BLaER1 (cell line): ENCODE measurements at regions not wholly inside any gene's neighbourhood (a gene's known extent, or its start where the extent isn't known, plus 50 kb on each side); places are given as distances from the start of the nearest gene placed in this dataset.

ENCODE experiments used
- H3K27ac ChIP-seq: shearing (Covaris generic); formaldehyde crosslinking; 2 replicates; pipeline ENCODE4 v1.8.1; 2022
- H3K27me3 ChIP-seq: shearing (Covaris generic); formaldehyde crosslinking; 2 replicates; pipeline ENCODE4 v1.8.1; 2022
- H3K36me3 ChIP-seq: shearing (Covaris generic); formaldehyde crosslinking; 2 replicates; pipeline ENCODE4 v1.8.1; 2022
- H3K4me1 ChIP-seq: shearing (Covaris generic); formaldehyde crosslinking; 2 replicates; pipeline ENCODE4 v1.8.1; 2022
- H3K4me2 ChIP-seq: shearing (Covaris generic); formaldehyde crosslinking; 2 replicates; pipeline ENCODE4 v1.8.1; 2022
- H3K4me3 ChIP-seq: shearing (Covaris generic); formaldehyde crosslinking; 2 replicates; pipeline ENCODE4 v1.8.1; 2022
- H3K9ac ChIP-seq: shearing (Covaris generic); formaldehyde crosslinking; 2 replicates; pipeline ENCODE4 v1.8.1; 2022
- H3K9me3 ChIP-seq: shearing (Covaris generic); formaldehyde crosslinking; 2 replicates; pipeline ENCODE4 v1.8.1; 2022
- H4K20me1 ChIP-seq: shearing (Covaris generic); formaldehyde crosslinking; 2 replicates; pipeline ENCODE4 v1.8.1; 2022
- Cebpa-rat ChIP-seq: shearing (Covaris generic); IDR thresholded peaks from 2 replicates; pipeline ENCODE4 v1.8.1; 2022

DNA sequence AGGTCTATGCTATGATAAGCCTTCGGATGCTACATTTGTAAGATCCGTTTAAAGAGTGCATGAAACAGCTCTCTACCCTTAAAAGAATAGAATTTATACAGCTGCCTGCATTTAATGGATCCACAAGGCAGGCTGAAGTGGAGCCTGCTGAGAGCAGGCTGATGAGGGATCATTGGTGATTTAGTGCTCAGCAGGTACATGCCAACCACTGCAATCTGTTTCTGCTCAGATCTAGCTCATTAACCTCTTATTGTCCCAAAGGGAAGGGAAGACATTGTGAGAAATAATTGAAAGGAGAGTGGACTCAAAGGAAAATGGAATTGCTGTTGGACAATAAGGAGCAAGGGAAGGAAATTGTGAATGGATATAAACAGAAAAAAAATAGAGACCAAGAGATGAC lies 822.6 kb downstream of the TRIB2 start:
- Histone ChIP-seq H3K4me2 (no peak overlapping the region), H3K9ac (no peak overlapping the region), H3K27ac (no peak overlapping the region), H4K20me1 (no peaks in the 10 kb centered on the region), H3K4me3 (no peak overlapping the region), H3K9me3 (no peaks in the 10 kb centered on the region), H3K36me3 (no peaks in the 10 kb centered on the region), H3K4me1 (no peaks in the 10 kb centered on the region), H3K27me3 (no peaks in the 10 kb centered on the region; the same call in 1 of the 2 replicates)
- no peak for TF ChIP-seq Cebpa-rat

DNA sequence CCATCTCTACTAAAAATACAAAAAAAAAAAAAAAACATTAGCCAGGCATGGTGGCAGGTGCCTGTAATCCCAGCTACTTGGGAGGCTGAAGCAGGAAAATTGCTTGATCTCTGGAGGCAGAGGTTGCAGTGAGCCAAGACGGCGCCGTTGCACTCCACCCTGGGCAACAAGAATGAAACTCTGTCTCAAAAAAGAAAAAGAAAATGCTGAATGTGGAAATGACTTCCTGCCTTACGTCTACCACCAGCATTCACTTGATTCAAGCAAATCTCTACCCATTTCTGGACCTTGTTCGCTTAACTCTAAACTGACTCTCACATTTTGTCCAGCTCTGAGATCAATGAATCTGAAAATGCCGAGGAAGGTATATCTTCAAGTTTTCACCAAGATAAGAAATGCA lies 825.3 kb downstream of the TRIB2 start:
- no peak overlapping the region for H3K4me3 ChIP-seq
- no peaks in the 10 kb centered on the region for H4K20me1 ChIP-seq
- H3K27me3 ChIP-seq = no peaks in the 10 kb centered on the region; the same call in 1 of the 2 replicates
- no peak overlapping the region for H3K4me2 ChIP-seq
- no peak overlapping the region for H3K9ac ChIP-seq
- no peaks in the 10 kb centered on the region for H3K4me1 ChIP-seq
- H3K27ac ChIP-seq = no peak overlapping the region
- H3K36me3 ChIP-seq = no peaks in the 10 kb centered on the region
- TF ChIP-seq Cebpa-rat = no peak
- no peaks in the 10 kb centered on the region for H3K9me3 ChIP-seq

DNA sequence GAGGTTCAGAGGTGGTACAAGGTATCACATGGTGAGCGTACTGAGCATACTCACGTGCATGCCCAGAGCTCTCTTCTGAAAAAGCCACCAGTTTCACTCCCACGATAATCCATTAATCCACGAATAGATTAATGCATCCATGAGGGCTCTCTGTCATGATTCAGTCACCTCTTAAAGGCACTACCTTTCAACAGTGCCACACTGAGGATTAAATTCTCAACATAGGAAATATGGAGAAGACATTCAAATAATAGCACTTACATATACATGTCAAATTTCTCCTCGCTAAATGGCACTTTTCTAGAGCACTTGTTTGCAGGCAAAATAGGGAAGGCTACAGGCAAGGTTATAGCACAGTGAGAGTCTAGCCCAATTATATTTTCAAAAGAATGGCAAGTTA lies 825.9 kb downstream of the TRIB2 start:
- H3K36me3 ChIP-seq = no peaks in the 10 kb centered on the region
- no peaks in the 10 kb centered on the region for H4K20me1 ChIP-seq
- no peak overlapping the region for H3K9ac ChIP-seq
- H3K27me3 ChIP-seq = no peaks in the 10 kb centered on the region; the same call in 1 of the 2 replicates
- H3K4me2 ChIP-seq = no peak overlapping the region
- H3K27ac ChIP-seq = no peak overlapping the region
- H3K4me1 ChIP-seq = no peaks in the 10 kb centered on the region
- no peak overlapping the region for H3K4me3 ChIP-seq
- no peak for TF ChIP-seq Cebpa-rat
- H3K9me3 ChIP-seq = no peaks in the 10 kb centered on the region

DNA sequence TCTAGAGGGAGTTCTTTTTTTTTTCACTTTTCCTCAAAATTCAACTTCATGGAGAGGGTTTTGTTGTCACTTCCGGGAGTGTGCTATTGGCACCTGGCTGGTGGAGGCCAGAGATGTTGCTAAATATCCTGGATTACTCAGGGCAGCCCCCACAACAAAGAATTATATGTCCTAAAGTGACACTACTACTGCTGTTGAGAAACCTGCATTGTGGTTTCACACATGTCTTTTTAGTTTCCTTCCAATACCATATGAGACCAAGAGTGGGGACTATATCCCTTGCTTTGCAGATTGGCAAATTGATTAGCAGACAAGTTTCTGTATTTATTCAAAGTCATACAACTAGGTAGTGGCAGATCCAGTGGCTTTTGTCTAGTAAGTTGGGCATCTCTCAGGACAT lies 826.8 kb downstream of the TRIB2 start:
- H3K4me1 ChIP-seq = no peaks in the 10 kb centered on the region
- no peaks in the 10 kb centered on the region for H3K9me3 ChIP-seq
- H3K4me3 ChIP-seq = no peak overlapping the region
- H3K9ac ChIP-seq = no peak overlapping the region
- TF ChIP-seq Cebpa-rat = no peak
- H4K20me1 ChIP-seq = no peaks in the 10 kb centered on the region
- H3K36me3 ChIP-seq = no peaks in the 10 kb centered on the region
- no peak overlapping the region for H3K4me2 ChIP-seq
- H3K27ac ChIP-seq = no peak overlapping the region
- H3K27me3 ChIP-seq = no peaks in the 10 kb centered on the region; the same call in 1 of the 2 replicates

DNA sequence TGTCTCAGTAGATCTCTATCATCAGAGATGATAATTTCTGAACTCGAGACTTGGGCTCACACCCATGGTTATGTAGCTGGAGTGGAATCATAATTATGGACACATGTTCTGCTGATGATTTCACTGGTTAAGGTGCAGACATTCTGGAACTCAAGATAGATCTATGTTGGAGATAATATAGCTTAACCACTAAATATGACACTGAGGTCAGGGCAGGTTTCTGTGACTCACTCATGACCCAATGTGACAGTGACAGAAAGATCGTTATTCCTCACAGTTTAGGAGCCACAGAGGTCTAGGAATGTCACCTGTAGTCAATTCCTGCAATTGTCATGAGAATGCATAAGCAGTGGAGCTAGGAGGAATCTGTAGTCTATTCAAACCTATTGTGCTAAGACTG lies 828.6 kb downstream of the TRIB2 start:
- no peak overlapping the region for H3K9ac ChIP-seq
- no peak overlapping the region for H3K27ac ChIP-seq
- no peaks in the 10 kb centered on the region for H3K9me3 ChIP-seq
- H3K36me3 ChIP-seq = no peaks in the 10 kb centered on the region
- no peaks in the 10 kb centered on the region for H3K27me3 ChIP-seq
- no peak for TF ChIP-seq Cebpa-rat
- H3K4me3 ChIP-seq = no peak overlapping the region
- no peaks in the 10 kb centered on the region for H3K4me1 ChIP-seq
- no peak overlapping the region for H3K4me2 ChIP-seq
- no peaks in the 10 kb centered on the region for H4K20me1 ChIP-seq

DNA sequence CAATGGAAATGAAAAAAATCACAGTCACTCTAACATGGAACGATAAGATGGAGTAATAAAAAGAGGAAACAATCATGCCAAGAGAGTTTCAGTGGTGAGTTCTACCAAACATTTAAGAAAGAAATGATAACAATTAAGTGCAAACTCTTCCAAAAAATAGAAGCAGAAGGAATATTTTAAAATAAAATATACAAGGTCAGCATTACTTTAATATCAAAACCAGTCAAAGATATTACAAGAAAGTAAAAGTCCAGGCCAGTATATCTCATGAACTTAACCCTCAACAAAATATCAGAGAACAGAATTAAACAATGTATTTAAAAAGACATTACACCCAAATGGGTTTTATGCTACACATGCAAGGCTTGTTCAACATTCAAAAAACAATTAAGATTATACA lies 829.4 kb downstream of the TRIB2 start:
- Histone ChIP-seq H3K4me3 (no peak overlapping the region), H3K4me2 (no peak overlapping the region), H4K20me1 (no peaks in the 10 kb centered on the region), H3K4me1 (no peaks in the 10 kb centered on the region), H3K27me3 (no peaks in the 10 kb centered on the region), H3K9ac (no peak overlapping the region), H3K27ac (no peak overlapping the region), H3K9me3 (no peaks in the 10 kb centered on the region), H3K36me3 (no peaks in the 10 kb centered on the region)
- no peak for TF ChIP-seq Cebpa-rat

DNA sequence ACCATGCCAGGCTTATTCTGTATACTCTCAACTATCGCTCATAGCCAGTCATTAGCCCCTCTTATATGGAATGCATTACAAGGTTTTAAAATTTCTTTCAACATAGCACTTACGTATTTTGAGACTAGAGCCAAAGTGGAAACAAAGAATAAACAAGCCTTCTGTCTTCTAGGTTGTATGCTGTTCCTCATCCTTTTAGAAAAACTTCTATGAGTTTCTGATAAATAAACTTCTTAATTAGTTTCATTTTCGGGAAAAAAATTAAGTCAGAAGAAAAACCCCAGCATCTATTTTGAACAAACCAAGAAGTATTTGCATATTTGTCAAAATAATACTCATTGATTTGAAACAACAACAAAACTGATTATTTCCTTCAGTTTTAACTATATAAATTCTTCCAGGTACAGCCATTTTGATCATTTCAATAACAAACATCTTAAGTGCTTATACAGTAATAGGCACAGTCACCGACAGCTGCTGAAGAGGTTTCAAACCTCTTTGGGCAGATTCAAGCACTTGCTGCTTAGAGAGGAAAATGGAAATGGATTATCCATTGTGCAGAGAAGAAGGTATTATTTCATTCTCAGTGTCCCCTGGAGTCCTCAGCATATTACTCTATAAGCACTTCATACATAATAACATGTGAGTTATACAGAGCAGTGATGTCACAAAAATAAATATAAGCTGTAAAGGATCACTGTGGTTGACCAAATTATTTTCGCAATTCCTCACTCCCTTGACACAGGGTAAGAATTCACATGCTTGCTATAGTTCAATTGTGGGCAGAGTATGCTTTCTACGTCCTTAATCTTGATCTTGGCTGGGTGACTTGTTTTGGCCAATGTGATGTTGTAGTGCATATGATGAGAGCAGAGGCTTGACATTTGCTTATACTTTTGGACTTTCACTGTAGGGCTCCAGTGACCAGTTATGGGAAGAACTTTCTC lies 833.8 kb downstream of the TRIB2 start:
- no peak for TF ChIP-seq Cebpa-rat
- no peaks in the 10 kb centered on the region for H3K36me3 ChIP-seq
- H3K4me1 ChIP-seq = no peaks in the 10 kb centered on the region
- no peak overlapping the region for H3K4me2 ChIP-seq
- no peak overlapping the region for H3K9ac ChIP-seq
- H3K4me3 ChIP-seq = no peak overlapping the region
- H3K27me3 ChIP-seq = no peaks in the 10 kb centered on the region
- no peak overlapping the region for H3K27ac ChIP-seq
- no peaks in the 10 kb centered on the region for H3K9me3 ChIP-seq
- no peaks in the 10 kb centered on the region for H4K20me1 ChIP-seq

DNA sequence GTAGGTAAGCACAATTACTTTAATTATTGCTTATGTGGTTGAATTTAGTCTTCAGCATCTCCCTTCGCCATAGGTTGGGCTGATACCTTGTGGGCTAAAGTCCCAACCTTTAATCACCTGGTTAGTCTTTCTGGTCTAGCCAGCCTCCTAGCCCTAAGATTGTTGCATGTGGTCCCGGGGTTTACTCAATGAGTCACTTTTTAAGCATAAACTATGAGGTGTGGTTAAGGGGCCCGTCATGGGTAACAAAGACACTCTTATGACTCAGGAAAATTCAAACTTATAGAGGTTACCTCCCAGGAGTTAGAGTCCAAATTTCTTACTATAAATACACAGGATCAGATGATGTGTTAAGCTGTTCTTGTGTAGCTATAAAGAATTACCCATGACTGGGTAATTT lies 841.6 kb downstream of the TRIB2 start:
- H3K9me3 ChIP-seq = no peaks in the 10 kb centered on the region
- H3K4me2 ChIP-seq = no peak overlapping the region
- no peak overlapping the region for H3K27ac ChIP-seq
- H3K4me1 ChIP-seq = no peaks in the 10 kb centered on the region
- no peaks in the 10 kb centered on the region for H3K36me3 ChIP-seq
- H3K9ac ChIP-seq = no peak overlapping the region
- H3K4me3 ChIP-seq = no peak overlapping the region
- H4K20me1 ChIP-seq = no peaks in the 10 kb centered on the region
- no peaks in the 10 kb centered on the region for H3K27me3 ChIP-seq
- no peak for TF ChIP-seq Cebpa-rat

DNA sequence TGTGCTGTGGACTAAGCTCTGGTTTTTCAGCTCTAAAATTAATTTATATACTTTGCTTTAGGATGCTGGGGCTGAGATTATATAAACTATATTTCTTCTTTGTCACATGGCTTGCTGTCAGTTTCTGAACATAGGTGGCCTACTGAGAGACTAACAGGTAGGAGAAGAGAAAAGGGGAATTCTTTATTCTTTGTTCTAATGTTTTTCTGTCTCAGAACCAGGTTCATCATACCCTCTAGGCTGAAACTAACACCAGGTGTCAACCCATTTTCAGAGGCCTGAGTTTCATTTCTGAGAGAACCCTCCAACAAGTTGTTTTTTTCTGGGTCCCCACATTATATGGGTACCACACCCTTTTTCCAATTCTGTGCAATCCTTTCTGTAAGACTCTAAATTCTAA lies 843.6 kb downstream of the TRIB2 start:
- Histone ChIP-seq H3K9ac (no peak overlapping the region), H3K36me3 (no peaks in the 10 kb centered on the region), H3K27ac (no peak overlapping the region), H3K4me2 (no peak overlapping the region), H3K4me1 (no peaks in the 10 kb centered on the region), H3K4me3 (no peak overlapping the region), H4K20me1 (no peaks in the 10 kb centered on the region), H3K27me3 (no peaks in the 10 kb centered on the region), H3K9me3 (no peaks in the 10 kb centered on the region)
- no peak for TF ChIP-seq Cebpa-rat

DNA sequence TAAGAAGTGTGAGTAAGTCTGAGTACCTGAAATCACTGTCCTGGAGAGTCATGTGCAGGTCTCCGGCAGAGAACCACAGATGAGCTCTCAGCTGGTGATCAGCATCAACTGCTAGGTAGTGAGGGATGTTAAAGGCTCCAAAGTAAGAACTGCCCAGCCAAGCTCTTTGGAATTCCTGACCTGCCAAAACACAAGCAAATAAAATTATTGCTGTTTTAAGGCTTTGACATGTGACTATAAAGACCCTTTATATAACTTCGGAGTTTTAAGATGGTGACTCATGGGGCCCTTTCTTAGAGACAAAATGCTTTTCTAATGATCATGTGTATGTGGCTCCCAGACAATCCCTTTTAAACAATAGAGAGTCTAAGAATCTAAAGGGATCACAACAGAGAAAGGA lies 855.7 kb downstream of the TRIB2 start:
- Histone ChIP-seq H3K4me3 (no peak overlapping the region), H3K27me3 (no peaks in the 10 kb centered on the region), H3K4me1 (no peaks in the 10 kb centered on the region; the same call in 1 of the 2 replicates), H3K9me3 (no peaks in the 10 kb centered on the region), H3K4me2 (no peak overlapping the region), H4K20me1 (no peaks in the 10 kb centered on the region), H3K36me3 (no peaks in the 10 kb centered on the region), H3K9ac (no peak overlapping the region), H3K27ac (no peak overlapping the region)
- no peak for TF ChIP-seq Cebpa-rat

DNA sequence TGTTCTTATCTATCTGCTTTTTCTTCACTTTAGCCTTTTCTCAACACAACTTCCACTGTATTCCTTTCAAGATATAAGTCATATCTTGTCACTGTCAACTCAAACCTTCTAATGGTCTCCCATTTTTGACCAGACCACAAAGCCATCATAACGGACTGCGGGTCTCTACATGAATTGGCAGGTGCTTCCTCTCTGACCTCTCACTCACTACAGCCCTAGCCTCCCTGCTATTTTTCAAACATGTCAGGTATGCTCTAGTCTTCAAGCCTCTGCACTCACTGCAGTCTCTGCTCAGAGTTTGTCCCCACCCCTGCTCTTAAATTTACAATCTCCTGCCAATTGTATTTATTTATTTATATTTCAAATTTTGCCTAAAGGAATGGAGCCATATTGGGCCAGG lies 858.1 kb downstream of the TRIB2 start:
- Histone ChIP-seq H3K4me2 (no peak overlapping the region), H3K4me1 (no peaks in the 10 kb centered on the region; the same call in 1 of the 2 replicates), H3K36me3 (no peaks in the 10 kb centered on the region), H3K4me3 (no peak overlapping the region), H3K9ac (no peak overlapping the region), H4K20me1 (no peaks in the 10 kb centered on the region), H3K9me3 (no peaks in the 10 kb centered on the region), H3K27me3 (no peaks in the 10 kb centered on the region), H3K27ac (no peak overlapping the region)
- no peak for TF ChIP-seq Cebpa-rat
